ENCODE measurements at regions not wholly inside any gene's neighbourhood (a gene's known extent, or its start where the extent isn't known, plus 50 kb on each side); places are given as distances from the start of the nearest gene placed in this dataset.

DNA sequence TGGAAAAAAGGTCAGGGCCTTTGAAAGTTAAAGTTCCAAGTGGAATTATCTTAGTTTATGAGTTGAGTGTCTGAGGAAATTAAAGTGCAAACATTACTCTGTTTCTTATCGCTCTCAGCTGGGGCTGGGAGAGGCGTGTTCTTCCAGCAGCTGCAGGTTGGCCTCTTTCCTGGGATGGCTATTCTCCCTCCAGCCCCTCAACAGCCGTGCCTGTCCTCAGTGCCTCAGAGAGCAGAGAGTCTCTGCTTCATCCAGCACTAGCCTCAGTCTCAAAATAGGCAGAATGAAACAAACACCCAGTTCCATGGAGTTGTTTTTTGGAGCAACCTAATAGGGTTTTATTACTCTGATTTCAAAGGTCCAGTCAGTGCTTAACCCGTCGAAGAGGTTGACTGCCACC, 298.1 kb downstream of the GALR1 start:
- TF ChIP-seq, protein P1, sequence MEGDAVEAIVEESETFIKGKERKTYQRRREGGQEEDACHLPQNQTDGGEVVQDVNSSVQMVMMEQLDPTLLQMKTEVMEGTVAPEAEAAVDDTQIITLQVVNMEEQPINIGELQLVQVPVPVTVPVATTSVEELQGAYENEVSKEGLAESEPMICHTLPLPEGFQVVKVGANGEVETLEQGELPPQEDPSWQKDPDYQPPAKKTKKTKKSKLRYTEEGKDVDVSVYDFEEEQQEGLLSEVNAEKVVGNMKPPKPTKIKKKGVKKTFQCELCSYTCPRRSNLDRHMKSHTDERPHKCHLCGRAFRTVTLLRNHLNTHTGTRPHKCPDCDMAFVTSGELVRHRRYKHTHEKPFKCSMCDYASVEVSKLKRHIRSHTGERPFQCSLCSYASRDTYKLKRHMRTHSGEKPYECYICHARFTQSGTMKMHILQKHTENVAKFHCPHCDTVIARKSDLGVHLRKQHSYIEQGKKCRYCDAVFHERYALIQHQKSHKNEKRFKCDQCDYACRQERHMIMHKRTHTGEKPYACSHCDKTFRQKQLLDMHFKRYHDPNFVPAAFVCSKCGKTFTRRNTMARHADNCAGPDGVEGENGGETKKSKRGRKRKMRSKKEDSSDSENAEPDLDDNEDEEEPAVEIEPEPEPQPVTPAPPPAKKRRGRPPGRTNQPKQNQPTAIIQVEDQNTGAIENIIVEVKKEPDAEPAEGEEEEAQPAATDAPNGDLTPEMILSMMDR (IDR thresholded peaks at IDR 0.05 in 8 of 11, conservative IDR thresholded peaks at IDR 0.05 in 3 of 11): no peak
- no peak for TF ChIP-seq POLR2A (IDR thresholded peaks at IDR 0.05)

Data from spleen (tissue), 7 donors.